PC-9 (cell line): ENCODE measurements at regions not wholly inside any gene's neighbourhood (a gene's known extent, or its start where the extent isn't known, plus 50 kb on each side); places are given as distances from the start of the nearest gene placed in this dataset.

ENCODE experiments used
- BruUV-seq: library from RNA; stranded (reverse); fragments of 400-500 nt; replicated peaks from 2 replicates; lab custom pipeline; 2021; lab: Mats Ljungman, UMichigan
- CTCF ChIA-PET: fragments of 300-600 bp; sonication (Branson Sonifier 250); formaldehyde crosslinking; loops from one replicate; lab custom pipeline; 2022; ENCODE audit warnings: antibody characterized with exemption; lab: Charles Lee
- POLR2A ChIA-PET: fragments of 300-600 bp; sonication (Branson Sonifier 250); formaldehyde crosslinking; loops from one replicate; lab custom pipeline; 2022; ENCODE audit warnings: antibody characterized with exemption; ENCODE audit not compliant: unreplicated experiment; lab: Charles Lee
- DNase-seq, 2 experiments: peaks; one replicate each; pipeline versions ENCODE4 v3.0.0 to v3.0.0-alpha.2; 2015 to 2022; ENCODE audit warnings: mixed read lengths in 1 of 2
- H2AFZ ChIP-seq: fragments of 200-600 bp; sonication (generic); 2 replicates; pipeline ENCODE4 v1.8.1; 2017; ENCODE audit warnings: antibody characterized with exemption
- H3F3A ChIP-seq: fragments of 200-600 bp; sonication (generic); 2 replicates; pipeline ENCODE4 v1.8.1; 2017; ENCODE audit warnings: antibody characterized with exemption, mild to moderate bottlenecking, low read depth; ENCODE audit not compliant: insufficient read depth
- H3K27ac ChIP-seq: fragments of 200-600 bp; sonication (generic); 2 replicates; pipeline ENCODE4 v1.6.1; 2016; ENCODE audit warnings: mixed run types
- H3K27me3 ChIP-seq: fragments of 200-600 bp; sonication (generic); 2 replicates; pipeline ENCODE4 v1.6.1; 2016; ENCODE audit warnings: low read depth, mixed run types; ENCODE audit not compliant: insufficient read depth
- H3K36me3 ChIP-seq: fragments of 200-600 bp; sonication (generic); 2 replicates; pipeline ENCODE4 v1.6.1; 2016; ENCODE audit warnings: low read depth, mixed run types
- H3K4me1 ChIP-seq: fragments of 200-600 bp; sonication (generic); replicated peaks from 2 replicates; pipeline ENCODE4 v1.6.1; 2016; ENCODE audit warnings: mixed run types; ENCODE audit not compliant: insufficient read depth
- H3K4me2 ChIP-seq: fragments of 200-600 bp; sonication (generic); 2 replicates; pipeline ENCODE4 v1.6.1; 2017; ENCODE audit warnings: mixed run types
- H3K4me3 ChIP-seq: fragments of 200-600 bp; sonication (generic); 2 replicates; pipeline ENCODE4 v1.6.1; 2016; ENCODE audit warnings: mixed run types
- H3K79me2 ChIP-seq: fragments of 200-600 bp; sonication (generic); 2 replicates; pipeline ENCODE4 v1.6.1; 2017; ENCODE audit warnings: low read depth, mixed run types
- H3K9me2 ChIP-seq: fragments of 200-600 bp; sonication (generic); 2 replicates; pipeline ENCODE4 v1.8.1; 2017; ENCODE audit warnings: mild to moderate bottlenecking; ENCODE audit not compliant: insufficient read depth
- H3K9me3 ChIP-seq: fragments of 200-600 bp; sonication (generic); 2 replicates; pipeline ENCODE4 v1.8.1; 2016; ENCODE audit warnings: low read depth; ENCODE audit not compliant: insufficient read depth
- H4K20me1 ChIP-seq: fragments of 200-600 bp; sonication (generic); 2 replicates; pipeline ENCODE4 v1.8.1; 2017; ENCODE audit not compliant: insufficient read depth
- EZH2 ChIP-seq: fragments of 200-600 bp; sonication (generic); IDR thresholded peaks from 2 replicates; pipeline ENCODE4 v1.8.0; 2017; ENCODE audit warnings: antibody characterized with exemption, low read depth
- intact Hi-C: fragments of 100-400 bp; cut with micrococcal nuclease; formaldehyde crosslinking; loops from one replicate; pipeline ENCODE4 v1.10.0; 2022; ENCODE audit not compliant: unreplicated experiment
- TF ChIP-seq, protein P1 (sequence below): fragments of 200-600 bp; sonication (generic); conservative IDR thresholded peaks from 2 replicates; pipeline ENCODE4 v1.6.1; 2017; ENCODE audit warnings: mixed run types, antibody characterized with exemption, mild to moderate bottlenecking, moderate library complexity

DNA sequence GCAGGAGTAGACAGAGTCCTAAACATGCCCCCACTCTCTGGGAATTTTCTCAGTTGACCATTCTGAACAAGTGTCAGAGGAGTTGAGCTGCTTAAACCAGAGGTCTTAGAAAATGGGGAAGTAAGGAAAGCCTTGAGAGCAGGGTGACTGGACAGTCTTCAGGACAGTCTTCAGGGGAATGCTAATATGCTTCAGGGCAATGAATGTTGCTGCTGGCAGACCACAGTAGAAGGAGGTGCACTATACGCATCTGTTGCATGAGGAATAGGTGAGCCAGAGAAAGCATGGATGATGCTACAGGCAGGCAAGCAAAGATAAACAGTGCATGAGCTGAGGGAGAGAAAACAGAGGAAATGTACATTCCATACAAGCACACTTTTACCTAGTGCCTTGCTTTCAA is 196.6 kb upstream of the GPR12 start:
- H3K4me3 ChIP-seq, result no peak overlapping the region
- H3K27me3 ChIP-seq, result peaks cover 36% of the 10 kb centered on the region
- intact Hi-C loops, result no loop called here
- BruUV-seq, result no TSS peak
- DNase-seq, result no peak
- POLR2A ChIA-PET, result interaction anchor here (0.6 kb wide), 1 partner anchor 10 kb away, joined by 3 read pairs; no protein-coding TSS in a partner anchor
- no peak overlapping the region for H3K27ac ChIP-seq
- no peaks in the 10 kb centered on the region for H3K9me3 ChIP-seq
- H3K36me3 ChIP-seq, result no peaks in the 10 kb centered on the region
- no peak overlapping the region for H2AFZ ChIP-seq
- no peaks in the 10 kb centered on the region for H3K79me2 ChIP-seq
- H4K20me1 ChIP-seq, result no peaks in the 10 kb centered on the region
- H3F3A ChIP-seq, result 0 out of 2 replicates have a peak, but pooled peaks cover 4% of the 10 kb centered on the region
- CTCF ChIA-PET, result no interaction called here
- H3K9me2 ChIP-seq, result no peaks in the 10 kb centered on the region
- TF ChIP-seq, protein P1, sequence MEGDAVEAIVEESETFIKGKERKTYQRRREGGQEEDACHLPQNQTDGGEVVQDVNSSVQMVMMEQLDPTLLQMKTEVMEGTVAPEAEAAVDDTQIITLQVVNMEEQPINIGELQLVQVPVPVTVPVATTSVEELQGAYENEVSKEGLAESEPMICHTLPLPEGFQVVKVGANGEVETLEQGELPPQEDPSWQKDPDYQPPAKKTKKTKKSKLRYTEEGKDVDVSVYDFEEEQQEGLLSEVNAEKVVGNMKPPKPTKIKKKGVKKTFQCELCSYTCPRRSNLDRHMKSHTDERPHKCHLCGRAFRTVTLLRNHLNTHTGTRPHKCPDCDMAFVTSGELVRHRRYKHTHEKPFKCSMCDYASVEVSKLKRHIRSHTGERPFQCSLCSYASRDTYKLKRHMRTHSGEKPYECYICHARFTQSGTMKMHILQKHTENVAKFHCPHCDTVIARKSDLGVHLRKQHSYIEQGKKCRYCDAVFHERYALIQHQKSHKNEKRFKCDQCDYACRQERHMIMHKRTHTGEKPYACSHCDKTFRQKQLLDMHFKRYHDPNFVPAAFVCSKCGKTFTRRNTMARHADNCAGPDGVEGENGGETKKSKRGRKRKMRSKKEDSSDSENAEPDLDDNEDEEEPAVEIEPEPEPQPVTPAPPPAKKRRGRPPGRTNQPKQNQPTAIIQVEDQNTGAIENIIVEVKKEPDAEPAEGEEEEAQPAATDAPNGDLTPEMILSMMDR, result no peak
- H3K4me1 ChIP-seq, result peaks cover 6% of the 10 kb centered on the region; the same call in 1 of the 2 replicates
- H3K4me2 ChIP-seq, result no peak overlapping the region

DNA sequence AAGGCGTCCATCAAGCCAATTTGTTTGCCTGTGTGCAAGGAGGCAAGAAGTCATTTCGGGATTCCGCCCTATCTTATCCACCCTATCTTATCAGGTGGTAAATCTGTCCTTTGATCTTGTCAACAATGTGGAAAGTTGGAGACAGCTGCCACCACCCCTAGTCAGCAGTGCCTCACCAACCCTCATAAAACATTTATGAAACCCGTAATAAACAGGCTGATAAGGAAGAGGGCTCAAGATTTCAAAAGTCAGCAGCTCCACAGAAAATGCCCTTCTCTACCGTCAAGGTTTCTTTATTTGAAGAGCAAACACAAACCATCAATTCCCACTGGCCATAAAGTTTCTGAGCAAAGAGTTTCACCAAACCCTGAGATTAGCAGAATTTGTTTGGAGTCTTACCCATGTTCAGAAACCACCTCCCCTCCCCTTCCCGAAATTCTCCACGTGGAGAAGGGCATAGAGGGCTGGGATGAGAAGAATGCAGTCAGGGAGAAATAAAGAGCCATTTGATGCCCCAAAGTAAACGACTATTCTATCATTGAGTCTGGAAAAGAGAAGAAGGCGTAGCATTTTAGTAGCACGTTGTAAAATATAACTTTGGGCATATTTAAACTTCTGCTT is 196.0 kb upstream of the GPR12 start:
- H3K9me2 ChIP-seq, result no peaks in the 10 kb centered on the region
- peaks cover 36% of the 10 kb centered on the region for H3K27me3 ChIP-seq
- no peaks in the 10 kb centered on the region for H4K20me1 ChIP-seq
- POLR2A ChIA-PET, result interaction anchor here (0.6 kb wide), 1 partner anchor 9 kb away, joined by 3 read pairs; no protein-coding TSS in a partner anchor
- H3K4me3 ChIP-seq, result no peak overlapping the region
- no peak overlapping the region for H2AFZ ChIP-seq
- no peaks in the 10 kb centered on the region for H3K36me3 ChIP-seq
- no peaks in the 10 kb centered on the region for H3K79me2 ChIP-seq
- intact Hi-C loops, result no loop called here
- H3K27ac ChIP-seq, result no peak overlapping the region
- H3F3A ChIP-seq, result 0 out of 2 replicates have a peak, but pooled peaks cover 4% of the 10 kb centered on the region
- TF ChIP-seq, protein P1, result no peak
- no peak for TF ChIP-seq EZH2
- H3K4me1 ChIP-seq, result peaks cover 9% of the 10 kb centered on the region; the same call in 1 of the 2 replicates
- DNase-seq, result peak in 1 of 2 experiments; percentile 62
- CTCF ChIA-PET, result no interaction called here
- no peak overlapping the region for H3K4me2 ChIP-seq
- no peaks in the 10 kb centered on the region for H3K9me3 ChIP-seq
- BruUV-seq, result no TSS peak

DNA sequence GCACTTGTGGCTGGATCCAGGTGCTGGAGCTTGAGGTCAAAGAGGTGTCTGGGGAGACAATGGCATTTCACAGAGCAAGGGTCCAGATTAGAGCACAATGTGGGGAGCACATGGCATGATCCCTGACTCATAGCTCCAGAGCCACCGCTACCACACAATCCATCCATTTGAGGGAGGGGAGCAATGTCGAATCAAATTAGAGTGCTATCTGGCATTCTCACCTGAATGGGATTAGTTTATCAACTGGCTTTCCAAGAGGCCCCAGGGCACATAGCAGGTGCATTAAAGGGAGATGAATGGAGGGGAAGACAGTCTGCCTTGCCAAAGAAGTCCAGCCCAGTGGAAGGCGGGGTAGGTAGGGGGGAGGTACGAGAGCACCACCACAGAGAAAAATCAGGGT is 194.4 kb upstream of the GPR12 start:
- Histone ChIP-seq H3K4me3 (no peak overlapping the region), H3K4me1 (peaks cover 13% of the 10 kb centered on the region; the same call in 1 of the 2 replicates), H3K4me2 (no peak overlapping the region), H3K27me3 (peaks cover 30% of the 10 kb centered on the region), H3F3A (0 out of 2 replicates have a peak, but pooled peaks cover 4% of the 10 kb centered on the region), H3K36me3 (no peaks in the 10 kb centered on the region), H3K9me3 (no peaks in the 10 kb centered on the region), H2AFZ (no peak overlapping the region), H3K27ac (no peak overlapping the region), H3K9me2 (no peaks in the 10 kb centered on the region), H4K20me1 (no peaks in the 10 kb centered on the region), H3K79me2 (no peaks in the 10 kb centered on the region)
- no TSS peak for BruUV-seq
- intact Hi-C loops, result no loop called here
- POLR2A ChIA-PET, result no interaction called here
- CTCF ChIA-PET, result no interaction called here
- DNase-seq, result no peak
- TF ChIP-seq EZH2, result no peak
- TF ChIP-seq, protein P1, result no peak
